Stimulated activated naive CD8-positive, alpha-beta T cell treated with anti-CD3 and anti-CD28 coated beads, Interleukin-15, Interleukin-2, amounts not matched to agents 100 ng/mL and 50 ng/mL, for 24 hours (primary cell): ENCODE measurements at regions not wholly inside any gene's neighbourhood (a gene's known extent, or its start where the extent isn't known, plus 50 kb on each side); places are given as distances from the start of the nearest gene placed in this dataset.

Experiments used
- H3K27ac Mint-ChIP-seq: one replicate; pipeline ENCODE4 v1.8.0; 2021; ENCODE audit warnings: mild to moderate bottlenecking, mixed read lengths
- H3K27me3 Mint-ChIP-seq: one replicate; pipeline ENCODE4 v1.8.0; 2021; ENCODE audit warnings: mixed read lengths
- H3K36me3 Mint-ChIP-seq: one replicate; pipeline ENCODE4 v1.8.0; 2021; ENCODE audit warnings: low read depth, mixed read lengths
- H3K4me1 Mint-ChIP-seq: one replicate; pipeline ENCODE4 v1.8.0; 2021; ENCODE audit warnings: low read depth, mixed read lengths
- H3K4me3 Mint-ChIP-seq: one replicate; pipeline ENCODE4 v1.8.0; 2021; ENCODE audit warnings: mild to moderate bottlenecking, mixed read lengths
- H3K9me3 Mint-ChIP-seq: one replicate; pipeline ENCODE4 v1.8.0; 2021; ENCODE audit warnings: mixed read lengths

- H3K27ac Mint-ChIP-seq, result no peak overlapping the region
- no peaks in the 10 kb centered on the region for H3K4me1 Mint-ChIP-seq
- H3K4me3 Mint-ChIP-seq, result no peak overlapping the region
- H3K9me3 Mint-ChIP-seq, result no peaks in the 10 kb centered on the region
- H3K36me3 Mint-ChIP-seq, result no peaks in the 10 kb centered on the region
- H3K27me3 Mint-ChIP-seq, result no peaks in the 10 kb centered on the region
Observed at GRCh38 chr4:177555007-177555574, 112.9 kb upstream of the AGA start.

DNA sequence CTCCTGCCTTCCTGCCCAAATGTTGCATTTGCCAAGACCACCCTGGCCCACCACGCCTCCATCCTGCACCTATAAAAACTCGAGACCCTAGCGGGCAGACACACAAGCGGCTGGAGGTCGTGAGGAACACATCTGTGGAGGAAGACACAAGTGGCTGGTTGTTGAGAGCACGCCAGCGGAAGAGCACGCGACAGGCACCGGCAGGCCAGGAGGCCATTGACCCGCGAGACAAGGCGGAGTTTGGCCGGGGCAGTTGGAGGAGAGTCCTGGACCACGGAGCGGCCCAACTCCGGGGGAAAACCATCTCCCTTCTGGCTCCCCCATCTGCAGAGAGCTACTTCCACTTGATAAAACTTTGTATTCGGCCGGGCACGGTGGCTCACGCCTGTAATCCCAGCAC lies 115.2 kb upstream of the AGA start:
- Mint-ChIP-seq H3K4me3 (no peak overlapping the region), H3K36me3 (no peaks in the 10 kb centered on the region), H3K4me1 (no peaks in the 10 kb centered on the region), H3K27me3 (no peaks in the 10 kb centered on the region), H3K27ac (no peak overlapping the region), H3K9me3 (no peaks in the 10 kb centered on the region)

DNA sequence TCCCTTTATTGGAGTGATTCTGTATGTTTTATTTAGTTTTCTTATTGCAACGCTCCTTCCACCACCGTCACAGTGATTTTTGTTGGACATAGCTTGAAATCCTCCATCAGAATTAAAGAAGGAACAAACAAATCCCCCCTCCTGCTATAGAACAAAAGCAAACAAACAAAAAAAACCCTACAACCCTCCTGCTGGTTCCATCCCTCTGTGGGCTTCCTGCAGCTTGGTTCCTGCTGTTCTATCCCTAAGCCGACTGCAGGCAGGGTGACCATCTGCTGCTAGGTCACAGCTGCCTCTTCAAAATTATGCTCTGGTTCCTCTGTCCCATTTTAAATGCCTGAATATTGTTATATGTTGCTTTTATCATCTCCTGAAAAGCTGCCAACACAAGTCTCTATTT lies 116.8 kb upstream of the AGA start:
- Mint-ChIP-seq H3K9me3 (no peaks in the 10 kb centered on the region), H3K27me3 (no peaks in the 10 kb centered on the region), H3K27ac (no peak overlapping the region), H3K36me3 (no peaks in the 10 kb centered on the region), H3K4me3 (no peak overlapping the region), H3K4me1 (no peaks in the 10 kb centered on the region)

GRCh38 chr4:177562163-177562562 lies 119.9 kb upstream of the AGA start:
- Mint-ChIP-seq H3K9me3 (no peaks in the 10 kb centered on the region), H3K4me3 (no peak overlapping the region), H3K4me1 (no peaks in the 10 kb centered on the region), H3K36me3 (no peaks in the 10 kb centered on the region), H3K27ac (no peak overlapping the region), H3K27me3 (no peaks in the 10 kb centered on the region)

GRCh38 chr4:177562859-177563258 lies 120.6 kb upstream of the AGA start:
- no peak overlapping the region for H3K27ac Mint-ChIP-seq
- no peaks in the 10 kb centered on the region for H3K36me3 Mint-ChIP-seq
- no peaks in the 10 kb centered on the region for H3K4me1 Mint-ChIP-seq
- H3K27me3 Mint-ChIP-seq, result no peaks in the 10 kb centered on the region
- H3K9me3 Mint-ChIP-seq, result no peaks in the 10 kb centered on the region
- no peak overlapping the region for H3K4me3 Mint-ChIP-seq

DNA sequence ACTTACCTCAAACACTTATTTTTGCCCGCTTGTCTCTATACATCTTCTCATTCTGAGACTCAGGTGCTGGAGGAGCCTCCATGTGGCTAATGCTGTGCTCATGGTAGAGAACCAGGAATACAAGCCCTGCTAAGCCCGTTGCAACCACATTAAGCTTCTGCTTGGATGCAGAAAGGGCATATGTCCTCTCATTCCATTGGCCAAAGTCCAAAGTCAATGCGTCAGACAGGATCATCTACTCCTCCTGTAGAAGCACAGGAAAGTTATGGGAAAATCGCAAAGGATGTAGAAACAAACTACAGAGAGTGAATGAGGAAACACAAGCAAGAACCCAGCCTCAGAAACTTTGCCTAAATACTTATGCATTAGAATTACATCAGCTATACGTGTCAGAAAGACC lies 124.5 kb upstream of the AGA start:
- no peaks in the 10 kb centered on the region for H3K27me3 Mint-ChIP-seq
- H3K4me1 Mint-ChIP-seq, result no peaks in the 10 kb centered on the region

DNA sequence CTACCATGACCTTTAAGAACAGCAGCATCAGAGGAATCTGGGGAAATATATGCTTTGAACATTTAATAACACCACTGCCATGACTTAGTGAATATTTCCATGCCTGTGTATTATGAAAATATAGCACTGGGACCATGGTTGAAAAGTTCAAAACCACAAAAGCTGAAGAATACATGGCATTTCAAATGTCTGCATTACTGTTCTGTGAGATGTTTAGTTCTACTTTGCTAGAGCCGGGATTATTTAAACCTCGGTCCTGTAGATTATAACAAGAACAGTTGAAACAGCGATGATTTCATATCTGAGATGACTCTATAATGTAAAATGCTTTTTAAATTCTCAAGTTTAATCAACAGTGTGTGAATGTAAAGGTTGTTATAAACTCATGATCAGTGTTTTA lies 126.7 kb upstream of the AGA start:
- Mint-ChIP-seq H3K4me3 (no peak overlapping the region), H3K27ac (no peak overlapping the region), H3K27me3 (no peaks in the 10 kb centered on the region), H3K9me3 (no peaks in the 10 kb centered on the region), H3K4me1 (no peaks in the 10 kb centered on the region), H3K36me3 (no peaks in the 10 kb centered on the region)

More for the DNA sequence above, 124.5 kb upstream of the AGA start:
- Mint-ChIP-seq H3K4me3 (no peak overlapping the region), H3K27ac (no peak overlapping the region), H3K9me3 (no peaks in the 10 kb centered on the region), H3K36me3 (no peaks in the 10 kb centered on the region)

- H3K4me3 Mint-ChIP-seq, result no peak overlapping the region
- H3K9me3 Mint-ChIP-seq, result no peaks in the 10 kb centered on the region
- H3K36me3 Mint-ChIP-seq, result no peaks in the 10 kb centered on the region
- no peak overlapping the region for H3K27ac Mint-ChIP-seq
- no peaks in the 10 kb centered on the region for H3K4me1 Mint-ChIP-seq
- H3K27me3 Mint-ChIP-seq, result no peaks in the 10 kb centered on the region
Observed at GRCh38 chr4:177569434-177569833, 127.2 kb upstream of the AGA start.

DNA sequence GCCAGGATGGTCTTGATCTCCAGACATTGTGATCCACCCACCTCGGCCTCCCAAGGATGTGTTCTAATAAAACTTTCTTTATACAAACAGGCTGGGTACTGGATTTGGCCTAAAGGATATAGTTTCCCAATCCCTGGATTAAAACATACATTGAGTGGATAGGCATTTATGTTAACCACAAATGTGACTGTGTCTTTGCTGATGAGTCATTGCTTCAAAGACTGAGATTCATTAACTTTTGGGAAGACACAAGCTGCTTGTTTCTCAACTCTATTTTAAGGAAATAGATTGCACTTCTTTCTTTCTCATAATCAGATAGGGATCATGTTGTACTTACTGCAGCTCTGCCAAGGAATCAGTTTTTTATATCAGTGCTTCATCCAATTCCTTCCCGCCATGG lies 131.3 kb upstream of the AGA start:
- Mint-ChIP-seq H3K27me3 (no peaks in the 10 kb centered on the region), H3K4me1 (no peaks in the 10 kb centered on the region), H3K36me3 (no peaks in the 10 kb centered on the region), H3K27ac (no peak overlapping the region), H3K4me3 (no peak overlapping the region), H3K9me3 (no peaks in the 10 kb centered on the region)

DNA sequence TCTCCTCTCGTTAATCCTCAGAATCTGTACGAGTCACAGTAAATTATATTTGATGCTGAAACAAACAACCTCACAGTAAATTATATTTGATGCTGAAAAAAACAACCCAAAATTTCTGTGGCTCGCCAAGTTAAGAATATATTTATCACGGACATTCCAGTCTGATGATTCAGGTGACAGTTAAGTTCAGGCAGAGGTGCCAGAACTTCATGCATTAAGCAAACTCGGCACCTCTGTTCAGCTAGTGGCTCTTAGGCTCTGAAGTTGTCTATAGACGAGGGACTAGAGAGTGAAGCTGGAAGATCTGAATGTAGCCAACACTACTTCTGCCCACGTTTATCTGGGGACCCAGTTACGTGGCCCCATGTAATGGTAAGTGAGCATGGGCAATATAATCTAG lies 132.2 kb upstream of the AGA start:
- Mint-ChIP-seq H3K4me1 (no peaks in the 10 kb centered on the region), H3K36me3 (no peaks in the 10 kb centered on the region), H3K27me3 (no peaks in the 10 kb centered on the region), H3K27ac (no peak overlapping the region), H3K9me3 (no peaks in the 10 kb centered on the region), H3K4me3 (no peak overlapping the region)

GRCh38 chr4:177579649-177580048 lies 137.4 kb upstream of the AGA start:
- Mint-ChIP-seq H3K36me3 (no peaks in the 10 kb centered on the region), H3K4me1 (no peaks in the 10 kb centered on the region), H3K9me3 (no peaks in the 10 kb centered on the region), H3K4me3 (no peak overlapping the region), H3K27ac (no peak overlapping the region), H3K27me3 (no peaks in the 10 kb centered on the region)

DNA sequence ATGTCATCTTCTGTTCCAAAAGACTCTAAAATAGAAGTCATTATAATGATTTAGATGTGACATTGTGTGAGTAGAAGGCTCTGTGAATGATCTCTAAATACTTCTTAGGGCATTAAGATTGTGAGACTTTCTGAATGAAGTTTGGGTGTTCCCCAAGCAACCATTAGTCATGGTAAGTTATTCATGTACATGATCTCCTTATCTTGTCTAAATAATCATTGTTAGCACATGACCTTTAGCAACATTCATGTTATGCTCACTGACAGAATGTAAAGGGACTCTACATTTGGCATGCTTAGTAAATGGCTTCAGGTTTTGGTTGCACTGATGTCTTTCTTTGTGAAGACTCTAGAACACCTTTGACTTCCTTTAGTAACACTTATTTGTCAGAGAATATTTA lies 140.8 kb upstream of the AGA start:
- Mint-ChIP-seq H3K36me3 (no peaks in the 10 kb centered on the region), H3K9me3 (no peaks in the 10 kb centered on the region), H3K27ac (no peak overlapping the region), H3K27me3 (no peaks in the 10 kb centered on the region), H3K4me3 (no peak overlapping the region), H3K4me1 (no peaks in the 10 kb centered on the region)

DNA sequence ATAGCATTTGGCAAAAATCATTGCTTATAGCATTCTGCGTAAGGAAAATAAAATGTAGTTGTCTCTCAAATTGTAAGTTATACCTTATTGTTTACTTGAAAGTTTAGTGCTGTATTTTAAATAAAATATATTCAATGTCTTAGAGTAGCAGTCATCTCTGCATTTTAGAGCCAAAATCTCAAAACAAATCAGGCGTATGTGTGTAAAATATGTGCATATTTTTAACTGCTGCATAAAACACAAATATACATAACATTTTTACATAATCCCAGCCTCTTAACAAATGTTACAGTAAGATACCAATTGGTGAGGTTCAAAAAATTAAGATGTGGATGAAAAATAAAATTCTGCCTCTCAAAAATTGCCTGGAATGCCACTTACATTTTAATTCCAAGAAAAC lies 145.8 kb upstream of the AGA start:
- Mint-ChIP-seq H3K9me3 (no peaks in the 10 kb centered on the region), H3K27ac (no peak overlapping the region), H3K4me3 (no peak overlapping the region), H3K4me1 (no peaks in the 10 kb centered on the region), H3K36me3 (no peaks in the 10 kb centered on the region), H3K27me3 (no peaks in the 10 kb centered on the region)

DNA sequence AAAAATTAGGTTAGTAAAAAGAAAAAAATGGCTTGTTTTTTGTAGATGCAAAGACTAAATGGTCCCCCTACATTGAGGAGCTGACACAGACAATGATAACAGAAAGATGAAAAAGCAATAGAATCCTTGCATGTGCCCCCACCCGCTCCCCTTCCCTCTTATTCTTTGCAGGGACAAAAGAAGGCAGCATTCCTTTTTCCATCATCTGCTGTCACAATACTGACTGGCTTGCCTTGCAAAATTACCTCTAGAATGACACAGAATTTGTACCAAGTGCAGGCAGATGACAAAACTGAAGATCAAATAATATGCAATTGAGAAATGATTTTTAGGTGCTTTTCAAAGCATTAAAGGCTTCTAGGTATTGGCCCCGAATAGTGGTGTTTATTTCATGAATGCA lies 153.1 kb upstream of the AGA start:
- H3K9me3 Mint-ChIP-seq, result no peaks in the 10 kb centered on the region
- no peak overlapping the region for H3K4me3 Mint-ChIP-seq
- no peaks in the 10 kb centered on the region for H3K27me3 Mint-ChIP-seq
- H3K4me1 Mint-ChIP-seq, result peaks cover 9% of the 10 kb centered on the region
- no peak overlapping the region for H3K27ac Mint-ChIP-seq
- no peaks in the 10 kb centered on the region for H3K36me3 Mint-ChIP-seq

DNA sequence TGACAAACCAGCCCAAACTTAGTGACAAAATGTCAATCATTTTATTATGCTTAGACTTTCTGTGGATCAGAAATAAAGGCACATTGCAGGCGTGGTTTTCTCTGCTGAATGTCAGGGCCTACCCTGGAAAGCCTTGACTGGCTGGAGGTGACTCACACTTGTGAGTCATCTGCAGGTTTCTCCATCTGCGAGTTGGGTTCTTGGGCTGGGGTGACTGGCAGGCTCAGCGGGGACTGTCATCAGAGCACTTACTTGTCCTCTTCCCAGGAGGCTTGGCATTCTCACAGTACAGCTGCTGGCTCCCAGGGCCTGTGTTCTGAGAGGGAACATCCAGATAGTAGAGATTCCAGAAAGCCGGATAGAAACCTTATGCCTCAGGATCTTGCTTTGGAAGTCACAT lies 153.8 kb upstream of the AGA start:
- Mint-ChIP-seq H3K9me3 (no peaks in the 10 kb centered on the region), H3K4me3 (no peak overlapping the region), H3K27me3 (no peaks in the 10 kb centered on the region), H3K27ac (no peak overlapping the region), H3K36me3 (no peaks in the 10 kb centered on the region), H3K4me1 (peaks cover 9% of the 10 kb centered on the region)

DNA sequence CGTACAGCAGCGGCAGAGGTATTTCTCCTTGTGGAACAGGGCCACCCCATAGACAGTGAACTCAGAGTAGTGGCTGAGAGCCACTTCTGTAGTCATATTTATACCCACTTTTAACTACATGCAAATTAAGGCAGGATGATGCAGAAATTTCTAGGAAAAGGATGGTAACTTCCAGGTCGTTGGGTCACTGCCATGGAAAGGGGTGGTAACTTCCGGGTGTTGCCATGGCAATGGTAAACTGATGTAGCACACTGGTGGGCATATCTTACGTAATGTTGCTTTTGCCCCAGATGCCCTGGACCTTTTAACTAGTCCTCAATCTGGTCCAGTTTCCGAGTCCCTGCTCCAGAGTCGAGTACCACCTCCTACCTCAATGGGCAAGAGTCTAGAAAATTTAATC lies 154.8 kb upstream of the AGA start:
- no peaks in the 10 kb centered on the region for H3K36me3 Mint-ChIP-seq
- H3K4me1 Mint-ChIP-seq, result peaks cover 9% of the 10 kb centered on the region
- no peaks in the 10 kb centered on the region for H3K9me3 Mint-ChIP-seq
- H3K27ac Mint-ChIP-seq, result no peak overlapping the region
- H3K4me3 Mint-ChIP-seq, result no peak overlapping the region
- H3K27me3 Mint-ChIP-seq, result no peaks in the 10 kb centered on the region
